HTERT RPE-1 (cell line): ENCODE measurements at regions not wholly inside any gene's neighbourhood (a gene's known extent, or its start where the extent isn't known, plus 50 kb on each side); places are given as distances from the start of the nearest gene placed in this dataset.

ENCODE experiments used
- in situ Hi-C: fragments of 300-500 bp; cut with MboI; formaldehyde crosslinking; loops from 4 replicates; pipeline ENCODE4 v1.14.3; 2020; ENCODE audit warnings: low sequenced_read_pairs

DNA sequence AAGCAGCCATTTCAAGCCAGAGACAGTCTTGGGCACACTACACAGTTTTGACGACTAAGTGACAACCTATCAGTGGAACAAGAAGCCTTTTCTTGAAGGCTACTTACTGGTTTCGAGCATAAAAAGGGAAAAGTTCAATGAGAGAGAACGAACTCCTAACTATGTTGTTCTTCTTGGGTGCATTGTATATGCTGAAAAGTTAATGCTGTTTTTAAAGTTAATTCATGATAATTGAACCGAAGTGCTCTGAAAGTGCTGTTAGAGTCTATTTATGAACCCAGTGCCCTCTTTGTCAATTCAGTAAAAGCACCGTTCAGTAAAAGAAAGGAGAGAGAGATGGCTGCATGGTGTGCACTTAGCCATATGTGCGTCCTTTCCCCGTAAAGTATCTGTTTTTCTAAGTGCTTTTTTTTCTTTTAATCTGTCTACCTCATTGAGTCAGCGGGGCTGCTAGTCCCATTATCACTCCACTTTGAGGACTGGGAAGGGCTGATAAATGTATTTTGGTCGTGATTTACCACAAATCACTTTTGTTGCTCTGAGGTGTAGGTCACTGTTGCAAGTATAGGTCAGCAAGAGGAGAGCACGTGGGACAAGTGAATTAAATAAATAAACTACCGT lies 380.7 kb upstream of the GOLIM4 start:
- in situ Hi-C loops: no loop called here

DNA sequence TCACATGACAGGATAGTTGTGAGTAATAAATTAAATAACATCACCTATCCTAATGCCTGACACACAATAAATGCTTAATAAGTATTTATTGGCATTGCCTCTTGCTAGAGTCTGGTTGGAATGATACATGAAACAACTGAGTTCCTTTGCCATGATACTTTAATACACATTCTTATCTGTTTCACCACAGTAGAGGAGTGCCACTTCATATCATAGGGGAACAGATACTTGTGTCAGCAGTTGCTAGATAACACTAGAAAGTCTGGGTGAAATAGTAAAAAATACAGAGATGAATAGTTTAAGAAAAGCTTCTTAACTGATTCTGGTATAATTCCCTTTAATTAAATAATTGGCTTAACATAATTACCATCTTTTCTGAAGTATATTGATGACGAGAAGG lies 380.0 kb upstream of the GOLIM4 start:
- in situ Hi-C loops: no loop called here

DNA sequence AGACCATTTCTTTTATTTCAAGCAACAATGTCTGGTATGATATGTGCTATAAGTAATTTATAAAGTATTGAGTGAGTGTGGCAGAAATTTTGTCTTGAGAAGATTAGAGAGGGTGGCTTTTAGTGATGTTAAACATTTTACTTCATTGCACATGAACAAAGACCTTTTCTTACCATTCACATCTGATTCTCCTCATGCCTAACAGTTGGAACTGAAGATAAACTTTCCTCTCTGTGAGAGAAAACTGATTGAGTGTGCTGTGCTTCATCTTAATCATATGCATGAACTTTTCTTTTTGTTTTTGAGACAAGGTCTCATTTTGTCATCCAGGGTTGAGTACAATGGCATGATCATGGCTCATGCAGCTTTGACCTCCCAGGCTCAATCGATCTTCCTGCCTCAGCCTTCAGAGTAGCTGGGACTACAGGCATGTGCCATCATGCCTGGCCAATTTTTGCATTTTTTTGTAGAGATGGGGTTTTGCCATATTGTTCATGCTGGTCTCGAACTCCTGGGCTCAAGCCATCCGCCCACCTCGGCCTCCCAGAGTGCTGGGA lies 377.7 kb upstream of the GOLIM4 start:
- in situ Hi-C loops: no loop called here

DNA sequence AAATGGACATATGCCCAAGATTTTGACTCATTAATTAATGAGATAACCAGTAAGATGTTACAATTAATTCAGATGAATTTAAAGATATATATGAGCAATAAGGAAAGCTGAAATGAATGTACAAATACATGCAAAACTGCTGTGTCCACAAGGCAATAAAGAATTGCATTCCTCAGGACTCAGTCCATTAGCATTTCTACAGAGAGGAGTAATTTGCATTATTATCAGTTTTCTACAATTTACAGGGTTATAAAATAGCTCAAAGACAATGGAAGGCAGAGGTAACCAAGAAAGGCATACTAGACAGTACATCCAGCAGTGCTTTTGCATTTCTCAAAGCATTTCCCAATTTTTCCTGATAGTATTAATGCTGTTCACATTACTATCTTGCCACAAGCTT lies 377.1 kb upstream of the GOLIM4 start:
- in situ Hi-C loops: no loop called here

DNA sequence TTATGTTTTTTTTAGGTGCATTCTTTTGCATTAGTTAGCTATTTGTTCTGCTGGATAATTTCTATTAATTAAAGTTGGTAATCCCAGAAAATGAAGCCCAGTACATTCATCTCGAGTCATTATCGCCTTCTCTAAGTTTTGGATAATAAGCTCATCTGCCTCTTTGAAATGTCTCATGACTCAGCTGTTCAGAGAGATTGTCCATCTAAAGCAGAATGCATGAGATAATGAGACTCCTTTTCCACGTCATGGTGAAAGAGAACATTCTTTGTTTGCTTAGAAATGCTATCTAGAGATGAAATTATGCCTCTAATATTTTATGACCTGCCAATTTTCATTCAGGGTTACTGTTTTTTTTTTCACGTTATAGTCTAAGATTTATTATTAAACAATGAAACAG lies 374.7 kb upstream of the GOLIM4 start:
- in situ Hi-C loops: no loop called here

DNA sequence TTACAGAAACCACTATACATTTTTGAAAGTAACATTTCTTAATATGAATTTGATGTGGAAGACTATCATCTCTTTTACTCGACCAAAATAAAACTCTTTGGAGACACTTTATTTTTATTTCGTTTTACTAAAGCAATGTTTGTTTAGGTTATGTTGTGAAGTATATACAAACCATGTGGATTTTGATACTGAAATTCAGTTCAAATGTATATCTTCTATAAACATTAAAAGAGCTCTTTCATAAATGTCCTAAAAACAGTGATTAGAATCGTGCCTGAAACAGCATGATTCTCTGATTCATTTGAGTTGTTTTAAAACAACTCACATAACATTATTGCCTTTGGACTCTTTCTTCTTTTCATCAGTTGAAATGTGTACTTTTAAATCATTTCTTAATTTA lies 373.7 kb upstream of the GOLIM4 start:
- in situ Hi-C loops: no loop called here

DNA sequence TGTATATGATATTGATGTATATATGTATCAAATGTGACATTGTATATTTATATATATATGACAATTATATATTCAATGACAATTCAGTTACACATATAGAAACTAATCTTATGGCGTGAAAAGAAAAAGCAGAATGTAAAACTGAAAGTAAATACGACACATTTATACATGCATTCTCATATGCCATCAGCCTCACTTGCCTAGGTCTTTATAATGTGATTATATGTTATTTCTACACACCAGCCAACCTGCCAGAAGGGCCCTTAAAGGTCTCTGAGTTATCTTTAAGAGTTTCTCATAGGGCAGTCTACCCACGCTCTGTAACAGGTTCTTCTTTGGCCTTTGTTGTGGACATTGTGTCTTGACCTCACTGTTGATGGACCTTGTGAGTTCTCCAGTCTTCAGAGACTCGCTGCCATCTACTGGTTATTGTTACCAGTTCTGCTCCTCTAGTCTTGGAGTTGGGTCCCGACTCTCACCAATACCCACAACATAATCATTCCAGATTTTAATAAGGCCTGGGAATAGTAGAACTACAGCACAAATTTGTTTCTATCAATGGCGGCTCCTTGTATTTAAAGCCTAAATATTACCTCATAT lies 371.5 kb upstream of the GOLIM4 start:
- in situ Hi-C loops: no loop called here

DNA sequence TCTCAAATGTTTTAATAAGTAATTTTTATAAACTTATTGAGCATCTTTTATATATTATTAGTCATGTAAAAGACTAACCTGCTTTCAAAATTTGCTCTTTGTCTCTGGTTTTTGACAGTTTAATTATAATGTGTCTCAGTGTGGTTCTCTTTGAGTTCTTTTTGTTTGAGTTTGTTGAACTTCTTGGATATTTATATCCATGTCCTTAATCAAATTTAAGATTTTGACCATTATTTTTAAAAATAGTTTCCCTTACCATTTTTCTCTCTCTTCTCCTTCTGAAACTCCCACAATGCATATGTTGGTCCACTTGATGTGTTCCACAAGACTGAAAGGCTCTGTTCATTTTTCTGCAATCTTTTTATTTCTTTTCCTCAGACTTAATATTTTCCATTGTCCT lies 366.1 kb upstream of the GOLIM4 start:
- in situ Hi-C loops: no loop called here

DNA sequence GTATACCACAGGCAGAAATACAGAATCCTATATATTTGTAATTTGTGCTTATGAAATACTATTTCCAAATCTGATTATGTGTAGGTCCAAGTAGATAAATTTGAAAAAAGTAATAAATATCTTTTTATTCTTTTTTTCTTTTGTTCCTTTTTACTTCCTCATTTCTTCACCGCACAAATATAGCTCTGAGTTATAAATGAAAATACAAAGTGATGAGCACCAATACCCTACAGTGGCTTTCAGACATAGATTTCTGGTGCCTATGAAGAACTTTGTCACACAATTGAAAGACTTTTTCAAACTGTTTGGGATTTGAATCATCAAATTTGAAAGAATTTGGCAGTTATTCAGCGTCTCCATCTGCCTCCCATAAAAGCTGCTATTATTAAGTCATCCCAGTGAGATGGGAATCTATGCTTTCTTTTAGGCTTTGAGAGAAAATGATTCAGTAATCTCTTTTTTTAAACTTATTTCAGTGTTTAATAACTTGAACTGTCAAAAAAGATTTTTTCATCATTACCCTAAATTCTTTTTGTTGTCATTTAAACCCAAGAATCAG lies 363.6 kb upstream of the GOLIM4 start:
- in situ Hi-C loops: no loop called here

DNA sequence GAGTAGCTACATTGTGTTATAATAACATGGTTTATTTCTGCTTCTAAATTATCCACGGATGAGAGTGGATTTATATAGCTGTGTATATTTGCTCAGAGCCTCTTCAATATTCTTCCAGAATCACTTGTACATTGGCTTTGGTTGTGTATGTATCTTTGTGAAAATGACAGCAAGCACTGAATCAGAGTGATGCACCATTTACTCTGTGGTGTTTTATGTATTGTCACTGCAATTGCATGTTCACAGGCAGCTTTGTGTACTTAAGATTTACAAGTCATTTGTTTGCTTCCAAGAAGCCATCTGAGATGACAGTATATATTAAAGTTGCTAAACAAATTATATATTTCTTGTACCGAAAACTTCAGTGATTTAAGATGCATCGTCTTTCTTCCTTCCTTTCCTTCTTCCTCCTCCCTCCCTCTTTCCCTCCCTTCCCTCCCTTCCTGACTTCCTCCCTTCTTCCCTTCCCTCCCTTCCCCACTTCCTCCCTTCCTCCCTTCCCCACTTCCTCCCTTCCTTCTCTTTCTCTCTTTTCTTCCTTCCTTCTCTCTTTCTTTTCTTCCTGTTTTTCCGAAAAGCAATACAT lies 362.3 kb upstream of the GOLIM4 start:
- in situ Hi-C loops: no loop called here

DNA sequence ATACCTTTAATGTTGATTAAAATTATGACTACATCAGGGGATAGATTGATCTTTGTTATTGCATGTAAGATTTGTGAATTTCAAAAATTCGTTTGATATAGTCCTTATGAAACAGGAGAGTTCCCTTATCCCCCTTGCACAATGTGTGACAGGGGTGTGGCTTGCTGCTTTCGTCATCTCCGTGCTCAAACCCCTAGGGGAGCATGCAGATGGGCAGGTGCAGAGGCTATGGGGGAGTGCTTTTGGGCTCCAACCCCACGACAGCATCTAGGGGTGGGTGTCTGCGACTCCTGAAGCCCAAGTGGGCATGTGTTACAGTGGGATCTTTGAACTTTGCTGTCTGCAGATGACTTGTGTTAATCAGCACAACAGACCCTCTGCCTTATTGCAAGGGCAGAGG lies 360.1 kb upstream of the GOLIM4 start:
- in situ Hi-C loops: no loop called here

DNA sequence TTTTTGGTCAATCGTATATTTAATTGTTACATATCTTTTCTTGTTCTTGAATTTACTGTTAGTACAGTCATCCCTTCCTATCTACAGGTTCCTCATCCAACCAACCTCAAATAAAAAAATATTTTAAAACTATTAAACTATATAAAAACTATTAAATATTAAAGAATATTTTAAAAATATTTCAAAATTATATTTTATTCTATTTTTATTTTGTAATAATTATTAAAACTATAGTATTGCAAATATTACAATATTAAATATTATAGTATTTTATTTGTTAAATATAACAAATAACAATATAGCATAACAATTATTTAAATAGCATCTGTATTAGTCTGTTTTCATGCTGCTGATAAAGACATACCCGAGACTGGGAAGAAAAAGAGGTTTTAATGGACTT lies 357.9 kb upstream of the GOLIM4 start:
- in situ Hi-C loops: no loop called here

DNA sequence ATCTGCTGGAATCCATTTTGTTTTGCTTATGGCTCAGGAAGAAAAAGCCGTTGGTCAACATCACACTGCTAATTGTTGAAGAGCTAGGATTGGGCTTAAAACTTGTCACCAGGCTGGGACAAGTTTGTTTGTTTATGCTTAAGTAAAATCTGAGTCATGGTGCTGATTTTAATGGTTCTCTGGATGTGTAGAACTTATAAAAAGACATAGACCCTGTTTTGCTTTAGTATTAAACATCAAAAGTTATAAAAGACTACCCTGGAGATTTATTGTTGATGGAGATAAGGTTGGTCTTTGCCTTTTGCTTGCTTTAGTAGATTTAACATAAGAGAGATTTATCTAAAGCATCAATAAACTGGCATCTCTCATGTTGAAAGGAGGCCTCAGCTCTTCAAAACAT lies 348.2 kb upstream of the GOLIM4 start:
- in situ Hi-C loops: no loop called here

DNA sequence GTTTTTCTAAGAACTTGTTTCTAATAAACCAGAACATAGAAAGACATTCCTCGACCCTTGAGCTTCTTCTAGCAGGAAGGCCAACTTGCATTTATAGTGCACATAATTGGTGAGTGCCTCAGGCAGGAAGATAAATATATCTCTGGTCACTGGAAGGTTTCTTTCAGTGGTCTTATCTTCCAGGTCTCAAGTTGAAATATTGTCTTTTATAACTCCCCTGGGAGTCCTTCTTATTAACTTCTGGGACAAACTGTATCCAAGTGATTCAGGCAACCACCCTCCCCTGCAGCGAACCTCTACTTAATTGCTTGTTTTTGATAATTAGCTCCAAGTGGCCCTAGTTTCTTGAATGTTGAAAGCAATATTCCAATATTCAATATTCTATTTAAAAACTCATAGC lies 346.8 kb upstream of the GOLIM4 start:
- in situ Hi-C loops: no loop called here

DNA sequence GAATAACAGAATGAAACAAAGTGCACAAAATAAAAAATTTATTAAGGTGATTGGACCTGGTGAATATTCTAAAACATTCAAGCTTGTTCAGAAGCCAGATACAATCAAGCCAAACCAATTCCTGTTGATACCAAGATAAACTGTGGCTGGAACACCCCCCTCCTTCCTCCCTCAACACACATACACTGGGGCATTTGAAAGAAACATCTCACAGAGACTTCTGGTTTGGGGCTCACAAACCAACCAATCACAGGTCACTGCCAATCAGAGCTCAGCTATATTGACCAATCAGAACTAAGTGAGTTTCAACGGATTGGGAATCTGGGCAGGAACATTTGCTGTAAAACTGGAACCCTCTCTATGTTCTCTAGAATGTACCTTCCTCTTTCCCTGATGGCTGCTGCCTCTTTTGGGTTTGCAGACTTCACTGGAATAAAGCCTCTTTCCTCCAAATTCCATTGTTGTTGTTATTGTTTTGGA lies 340.6 kb upstream of the GOLIM4 start:
- in situ Hi-C loops: no loop called here

DNA sequence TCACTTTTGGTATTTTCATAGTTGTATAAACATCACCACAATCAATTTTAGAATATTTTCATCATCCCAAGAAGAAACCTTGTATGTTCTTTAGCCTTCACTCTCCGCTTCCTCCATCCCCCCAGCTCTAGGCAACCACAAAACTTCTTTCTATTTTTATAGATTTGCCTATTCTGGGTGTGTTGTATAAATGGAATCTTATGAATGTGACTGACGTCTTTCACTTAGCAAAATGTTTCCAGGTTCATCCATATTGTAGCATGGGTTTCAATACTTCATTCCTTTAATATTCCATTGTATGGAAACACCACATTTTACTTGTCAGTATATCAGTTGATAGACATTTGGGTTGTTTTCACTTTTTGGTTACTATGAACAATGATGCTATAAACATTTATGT lies 335.8 kb upstream of the GOLIM4 start:
- in situ Hi-C loops: no loop called here

DNA sequence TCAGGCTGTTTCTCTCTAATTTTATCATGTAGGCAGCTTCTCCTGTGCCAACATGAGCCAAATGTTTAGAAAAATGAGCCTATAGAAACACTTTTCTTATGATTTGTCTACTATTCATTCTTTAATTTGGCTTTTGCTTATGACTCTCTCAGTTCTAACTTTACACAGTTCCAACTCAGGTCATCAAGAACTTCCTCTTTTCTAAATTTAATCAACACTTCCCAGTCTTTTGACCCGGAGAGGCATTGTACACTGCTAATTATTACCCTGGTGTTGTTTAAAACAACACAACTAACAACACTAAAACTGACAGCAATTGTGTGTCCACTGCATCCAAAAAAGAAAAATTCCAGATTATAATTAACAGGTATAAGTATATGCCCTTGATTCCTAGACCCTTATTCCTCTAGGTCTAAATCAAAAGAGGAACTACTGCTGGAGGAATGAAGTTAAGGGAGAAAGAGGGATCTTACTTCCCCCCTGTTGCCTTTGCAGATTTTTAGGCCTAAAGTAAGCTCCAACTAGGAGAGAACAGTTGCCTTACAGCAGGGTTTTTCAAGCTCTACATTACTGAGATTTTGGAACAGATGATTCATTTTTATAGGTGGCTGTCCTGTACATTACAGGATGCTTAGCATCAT lies 332.2 kb upstream of the GOLIM4 start:
- in situ Hi-C loops: no loop called here

DNA sequence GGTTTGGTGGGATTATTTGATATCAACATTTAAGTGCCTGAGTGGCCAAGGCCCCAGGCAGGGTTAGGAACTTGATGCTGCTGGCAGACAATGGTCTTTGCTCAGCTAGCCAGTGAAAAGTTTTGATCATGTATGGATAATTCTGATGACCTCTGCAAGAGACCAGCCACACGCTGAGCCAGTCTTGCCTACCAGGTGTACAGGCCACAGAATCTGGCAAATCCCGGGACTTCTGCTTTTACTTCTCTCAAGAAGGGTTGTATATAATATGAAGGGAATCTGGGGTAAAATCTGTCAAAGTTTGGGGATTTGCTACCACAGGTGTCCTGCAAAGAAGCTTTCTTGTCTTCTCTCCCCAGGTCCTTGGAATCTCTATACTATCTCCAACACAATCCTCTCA lies 331.4 kb upstream of the GOLIM4 start:
- in situ Hi-C loops: no loop called here

DNA sequence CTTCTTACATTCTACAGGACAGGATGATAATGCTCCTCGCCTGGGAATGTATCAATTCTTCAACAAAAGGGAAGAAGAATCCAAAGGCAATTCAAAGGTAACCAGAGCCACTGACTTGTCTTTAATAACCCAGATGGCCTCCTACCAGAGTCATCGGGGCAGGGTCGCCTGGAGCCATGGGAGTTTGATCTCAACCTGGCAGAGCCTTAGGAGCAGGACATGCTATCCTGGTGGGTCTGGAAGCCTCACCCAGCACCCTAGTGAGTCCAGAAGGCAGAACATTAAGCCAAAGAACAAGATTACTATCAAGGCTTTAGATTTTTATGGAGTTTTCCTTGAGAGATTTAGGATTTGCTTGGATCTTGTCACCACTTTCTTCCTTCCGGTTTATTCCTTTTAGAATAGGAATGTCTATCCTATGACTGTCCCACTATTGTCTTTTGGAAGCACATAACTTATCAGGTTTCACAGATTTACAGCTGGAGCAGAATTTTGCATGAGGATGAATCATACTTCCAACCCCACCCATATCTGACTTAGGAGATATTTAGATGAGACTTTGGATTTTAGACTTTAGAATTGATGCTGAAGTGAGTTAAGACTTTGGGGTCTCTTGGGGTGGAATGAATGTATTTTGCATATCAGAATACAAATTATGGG lies 330.3 kb upstream of the GOLIM4 start:
- in situ Hi-C loops: no loop called here

DNA sequence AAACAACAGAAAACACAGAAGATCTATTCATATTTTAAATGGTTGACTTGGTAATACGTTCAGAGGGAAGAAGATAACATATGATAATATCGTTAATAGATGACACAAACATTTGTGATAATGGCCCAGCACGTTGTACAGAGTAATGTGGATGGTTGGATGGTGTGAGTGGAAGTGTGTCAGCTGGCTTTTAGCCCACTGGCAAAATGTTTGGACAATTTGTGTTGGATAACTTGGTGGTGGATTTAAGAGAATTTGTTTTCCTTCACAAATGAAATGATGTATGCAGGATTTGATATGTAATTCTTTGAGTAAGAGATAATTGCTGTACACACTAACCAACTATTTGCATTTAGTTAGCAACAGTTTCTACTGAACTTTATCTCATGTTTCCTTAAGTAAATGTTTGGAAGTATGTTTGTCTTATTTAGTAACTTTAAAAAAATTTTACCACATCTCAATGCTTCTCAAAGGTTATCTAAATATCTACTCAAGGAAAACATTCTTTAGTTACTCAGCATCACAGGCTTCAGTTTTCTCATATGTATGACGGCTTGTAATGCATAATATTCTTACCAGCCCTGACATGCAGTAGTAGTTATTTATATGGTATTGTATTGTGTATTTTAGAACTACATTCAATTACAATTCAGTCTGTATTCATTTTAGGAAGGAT lies 328.5 kb upstream of the GOLIM4 start:
- in situ Hi-C loops: no loop called here

DNA sequence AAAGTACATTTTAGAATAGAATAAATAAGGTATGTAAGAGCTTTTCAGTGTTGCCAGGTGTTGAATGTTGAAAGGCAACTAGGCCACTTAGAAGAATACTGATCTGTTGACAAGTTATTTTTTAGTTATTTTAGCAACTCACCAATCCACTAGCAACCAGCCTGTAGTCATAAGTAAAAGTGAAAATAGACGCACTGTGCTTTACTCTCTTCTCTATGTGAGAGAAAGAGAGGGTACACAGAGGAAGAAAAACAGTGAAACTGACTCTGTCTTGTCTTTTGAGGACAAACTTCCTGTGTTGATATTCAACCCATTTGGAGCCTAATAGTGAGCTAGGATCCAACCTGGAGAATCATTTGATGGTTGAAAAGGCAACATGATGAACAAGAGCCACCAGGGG lies 327.1 kb upstream of the GOLIM4 start:
- in situ Hi-C loops: no loop called here
